HepG2 (cell line): ENCODE measurements at regions not wholly inside any gene's neighbourhood (a gene's known extent, or its start where the extent isn't known, plus 50 kb on each side); places are given as distances from the start of the nearest gene placed in this dataset.

ENCODE experiments used
- ELF3 ChIP-seq: IDR thresholded peaks from 2 replicates; pipeline ENCODE4 v1.6.1; 2016; ENCODE audit warnings: missing genetic modification reagents, missing compliant biosample characterization
- GABPB1 ChIP-seq: IDR thresholded peaks from 2 replicates; pipeline ENCODE4 v1.6.1; 2016; ENCODE audit warnings: mild to moderate bottlenecking, missing genetic modification reagents, moderate library complexity, missing compliant biosample characterization
- SATB2 ChIP-seq: sonication (generic); formaldehyde crosslinking; IDR thresholded peaks from 2 replicates; pipeline ENCODE4 v1.5.0; 2020; ENCODE audit warnings: missing genetic modification reagents
- ZNF510 ChIP-seq: sonication (generic); formaldehyde crosslinking; IDR thresholded peaks from 2 replicates; pipeline ENCODE4 v1.4.0; 2020; ENCODE audit warnings: low read depth, mild to moderate bottlenecking, missing genetic modification reagents
- ZNF543 ChIP-seq: sonication (generic); formaldehyde crosslinking; IDR thresholded peaks from 2 replicates; pipeline ENCODE4 v1.4.0; 2020; ENCODE audit warnings: mild to moderate bottlenecking, missing genetic modification reagents
- ZNF644 ChIP-seq: IDR thresholded peaks from 2 replicates; pipeline ENCODE4 v1.6.1; 2016; ENCODE audit warnings: low read depth
- ZNF724P ChIP-seq: sonication (generic); formaldehyde crosslinking; IDR thresholded peaks from 2 replicates; pipeline ENCODE4 v1.8.0; 2022; ENCODE audit warnings: missing genetic modification reagents, borderline replicate concordance
- TF ChIP-seq, protein P1 (sequence below): sonication (generic); formaldehyde crosslinking; IDR thresholded peaks from 2 replicates; pipeline ENCODE4 v1.5.1; 2020; ENCODE audit warnings: missing genetic modification reagents, mild to moderate bottlenecking, borderline replicate concordance
- TF ChIP-seq, protein P2 (sequence below): sonication (generic); formaldehyde crosslinking; IDR thresholded peaks from 2 replicates; pipeline ENCODE4 v1.4.0; 2020; ENCODE audit warnings: missing genetic modification reagents
- TF ChIP-seq, protein P3 (sequence below): sonication (generic); formaldehyde crosslinking; IDR thresholded peaks from 2 replicates; pipeline ENCODE4 v1.4.0; 2020; ENCODE audit warnings: missing genetic modification reagents, borderline replicate concordance

DNA sequence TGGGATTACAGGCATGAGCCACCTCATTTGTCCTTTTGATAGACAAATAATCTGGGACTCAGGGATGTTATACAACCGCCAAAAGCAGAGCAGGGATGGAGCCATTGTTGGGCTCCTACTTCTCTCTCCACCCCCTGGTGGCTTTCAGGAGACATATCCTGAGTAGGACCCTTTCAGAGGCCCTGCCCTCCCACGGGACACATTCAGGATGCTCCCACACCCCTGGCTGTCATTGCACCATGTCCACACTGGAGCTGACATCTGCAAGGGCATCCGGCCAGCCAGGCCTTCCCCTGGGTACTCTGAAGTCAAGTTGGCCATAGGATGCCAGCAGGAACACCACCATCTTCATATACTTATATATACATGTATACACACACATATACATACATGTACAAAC lies 181.8 kb downstream of the SYK start (continued):
- no peak for TF ChIP-seq ZNF724P (CRISPR knock-in tag)
- TF ChIP-seq ZNF510: no peak
- TF ChIP-seq, protein P1, sequence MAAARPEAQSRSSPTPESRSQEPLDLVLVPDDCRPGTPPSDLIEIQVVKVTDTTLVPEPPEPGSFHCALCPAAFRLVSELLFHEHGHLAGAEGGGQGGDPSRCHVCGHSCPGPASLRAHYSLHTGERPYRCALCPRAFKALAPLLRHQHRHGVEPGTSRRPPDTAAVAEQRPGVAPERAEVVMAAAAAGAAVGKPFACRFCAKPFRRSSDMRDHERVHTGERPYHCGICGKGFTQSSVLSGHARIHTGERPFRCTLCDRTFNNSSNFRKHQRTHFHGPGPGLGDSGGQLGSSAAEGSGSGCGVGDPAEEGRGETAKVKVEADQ (CRISPR knock-in tag): no peak
- TF ChIP-seq ELF3 (CRISPR knock-in tag): no peak
- TF ChIP-seq, protein P2, sequence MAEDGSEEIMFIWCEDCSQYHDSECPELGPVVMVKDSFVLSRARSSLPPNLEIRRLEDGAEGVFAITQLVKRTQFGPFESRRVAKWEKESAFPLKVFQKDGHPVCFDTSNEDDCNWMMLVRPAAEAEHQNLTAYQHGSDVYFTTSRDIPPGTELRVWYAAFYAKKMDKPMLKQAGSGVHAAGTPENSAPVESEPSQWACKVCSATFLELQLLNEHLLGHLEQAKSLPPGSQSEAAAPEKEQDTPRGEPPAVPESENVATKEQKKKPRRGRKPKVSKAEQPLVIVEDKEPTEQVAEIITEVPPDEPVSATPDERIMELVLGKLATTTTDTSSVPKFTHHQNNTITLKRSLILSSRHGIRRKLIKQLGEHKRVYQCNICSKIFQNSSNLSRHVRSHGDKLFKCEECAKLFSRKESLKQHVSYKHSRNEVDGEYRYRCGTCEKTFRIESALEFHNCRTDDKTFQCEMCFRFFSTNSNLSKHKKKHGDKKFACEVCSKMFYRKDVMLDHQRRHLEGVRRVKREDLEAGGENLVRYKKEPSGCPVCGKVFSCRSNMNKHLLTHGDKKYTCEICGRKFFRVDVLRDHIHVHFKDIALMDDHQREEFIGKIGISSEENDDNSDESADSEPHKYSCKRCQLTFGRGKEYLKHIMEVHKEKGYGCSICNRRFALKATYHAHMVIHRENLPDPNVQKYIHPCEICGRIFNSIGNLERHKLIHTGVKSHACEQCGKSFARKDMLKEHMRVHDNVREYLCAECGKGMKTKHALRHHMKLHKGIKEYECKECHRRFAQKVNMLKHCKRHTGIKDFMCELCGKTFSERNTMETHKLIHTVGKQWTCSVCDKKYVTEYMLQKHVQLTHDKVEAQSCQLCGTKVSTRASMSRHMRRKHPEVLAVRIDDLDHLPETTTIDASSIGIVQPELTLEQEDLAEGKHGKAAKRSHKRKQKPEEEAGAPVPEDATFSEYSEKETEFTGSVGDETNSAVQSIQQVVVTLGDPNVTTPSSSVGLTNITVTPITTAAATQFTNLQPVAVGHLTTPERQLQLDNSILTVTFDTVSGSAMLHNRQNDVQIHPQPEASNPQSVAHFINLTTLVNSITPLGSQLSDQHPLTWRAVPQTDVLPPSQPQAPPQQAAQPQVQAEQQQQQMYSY (CRISPR knock-in tag): no peak
- TF ChIP-seq ZNF543: no peak
- no peak for TF ChIP-seq ZNF644 (CRISPR knock-in tag)
- TF ChIP-seq, protein P3, sequence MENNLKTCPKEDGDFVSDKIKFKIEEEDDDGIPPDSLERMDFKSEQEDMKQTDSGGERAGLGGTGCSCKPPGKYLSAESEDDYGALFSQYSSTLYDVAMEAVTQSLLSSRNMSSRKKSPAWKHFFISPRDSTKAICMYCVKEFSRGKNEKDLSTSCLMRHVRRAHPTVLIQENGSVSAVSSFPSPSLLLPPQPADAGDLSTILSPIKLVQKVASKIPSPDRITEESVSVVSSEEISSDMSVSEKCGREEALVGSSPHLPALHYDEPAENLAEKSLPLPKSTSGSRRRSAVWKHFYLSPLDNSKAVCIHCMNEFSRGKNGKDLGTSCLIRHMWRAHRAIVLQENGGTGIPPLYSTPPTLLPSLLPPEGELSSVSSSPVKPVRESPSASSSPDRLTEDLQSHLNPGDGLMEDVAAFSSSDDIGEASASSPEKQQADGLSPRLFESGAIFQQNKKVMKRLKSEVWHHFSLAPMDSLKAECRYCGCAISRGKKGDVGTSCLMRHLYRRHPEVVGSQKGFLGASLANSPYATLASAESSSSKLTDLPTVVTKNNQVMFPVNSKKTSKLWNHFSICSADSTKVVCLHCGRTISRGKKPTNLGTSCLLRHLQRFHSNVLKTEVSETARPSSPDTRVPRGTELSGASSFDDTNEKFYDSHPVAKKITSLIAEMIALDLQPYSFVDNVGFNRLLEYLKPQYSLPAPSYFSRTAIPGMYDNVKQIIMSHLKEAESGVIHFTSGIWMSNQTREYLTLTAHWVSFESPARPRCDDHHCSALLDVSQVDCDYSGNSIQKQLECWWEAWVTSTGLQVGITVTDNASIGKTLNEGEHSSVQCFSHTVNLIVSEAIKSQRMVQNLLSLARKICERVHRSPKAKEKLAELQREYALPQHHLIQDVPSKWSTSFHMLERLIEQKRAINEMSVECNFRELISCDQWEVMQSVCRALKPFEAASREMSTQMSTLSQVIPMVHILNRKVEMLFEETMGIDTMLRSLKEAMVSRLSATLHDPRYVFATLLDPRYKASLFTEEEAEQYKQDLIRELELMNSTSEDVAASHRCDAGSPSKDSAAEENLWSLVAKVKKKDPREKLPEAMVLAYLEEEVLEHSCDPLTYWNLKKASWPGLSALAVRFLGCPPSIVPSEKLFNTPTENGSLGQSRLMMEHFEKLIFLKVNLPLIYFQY (CRISPR knock-in tag): no peak
- TF ChIP-seq SATB2: no peak
- TF ChIP-seq GABPB1 (CRISPR knock-in tag): no peak
